MM.1S (cell line): ENCODE measurements at regions not wholly inside any gene's neighbourhood (a gene's known extent, or its start where the extent isn't known, plus 50 kb on each side); places are given as distances from the start of the nearest gene placed in this dataset.

Experiments
- CTCF ChIP-seq: fragments of 300-600 bp; sonication (generic); IDR thresholded peaks from 2 replicates; pipeline ENCODE4 v1.5.1; 2016; ENCODE audit warnings: antibody characterized with exemption, low read length, mixed read lengths
- EZH2 ChIP-seq: fragments of 300-600 bp; sonication (generic); optimal IDR thresholded peaks from 2 replicates; pipeline ENCODE3; 2017; ENCODE audit warnings: low read depth, mild to moderate bottlenecking, antibody characterized with exemption, low read length, mixed read lengths
- EZH2phosphoT487 ChIP-seq: fragments of 300-600 bp; sonication (generic); IDR thresholded peaks from 2 replicates; pipeline ENCODE4 v1.6.1; 2018; ENCODE audit warnings: antibody characterized with exemption, low read length

GRCh38 chr10:121154846-121155245 is 303.7 kb downstream of the WDR11 start:
- TF ChIP-seq CTCF (no peak), EZH2 (no peak), EZH2phosphoT487 (no peak)
